Calu3 (cell line): ENCODE measurements at regions not wholly inside any gene's neighbourhood (a gene's known extent, or its start where the extent isn't known, plus 50 kb on each side); places are given as distances from the start of the nearest gene placed in this dataset.

ENCODE experiments used
- BruUV-seq: library from RNA; stranded (reverse); fragments of 400-500 nt; replicated peaks from 2 replicates; lab custom pipeline; 2021; lab: Mats Ljungman, UMichigan
- CTCF ChIA-PET: fragments of 300-600 bp; sonication (Branson Sonifier 250); formaldehyde crosslinking; loops from one replicate; lab custom pipeline; 2022; ENCODE audit warnings: antibody characterized with exemption; lab: Charles Lee
- DNase-seq: peaks from one replicate; pipeline ENCODE4 v3.0.0; 2022
- H3K27ac Mint-ChIP-seq: one replicate; pipeline ENCODE4 v1.8.0; 2022; ENCODE audit warnings: mixed read lengths; ENCODE audit not compliant: unreplicated experiment
- H3K27me3 Mint-ChIP-seq: one replicate; pipeline ENCODE4 v1.8.0; 2022; ENCODE audit warnings: mixed read lengths; ENCODE audit not compliant: unreplicated experiment
- H3K36me3 Mint-ChIP-seq: one replicate; pipeline ENCODE4 v1.8.0; 2022; ENCODE audit warnings: mild to moderate bottlenecking, moderate library complexity, mixed read lengths; ENCODE audit not compliant: insufficient read depth, unreplicated experiment
- H3K4me1 Mint-ChIP-seq: one replicate; pipeline ENCODE4 v1.8.0; 2022; ENCODE audit warnings: mild to moderate bottlenecking, low read depth, mixed read lengths; ENCODE audit not compliant: unreplicated experiment
- H3K4me3 Mint-ChIP-seq: one replicate; pipeline ENCODE4 v1.8.0; 2022; ENCODE audit warnings: mild to moderate bottlenecking, low read depth, moderate library complexity, mixed read lengths; ENCODE audit not compliant: unreplicated experiment
- H3K9me3 Mint-ChIP-seq: one replicate; pipeline ENCODE4 v1.8.0; 2022; ENCODE audit warnings: low read depth, mixed read lengths; ENCODE audit not compliant: unreplicated experiment
- CTCF ChIP-seq: fragments of 200-600 bp; IDR thresholded peaks from one replicate; pipeline ENCODE4 v1.8.0; 2022; ENCODE audit warnings: antibody characterized with exemption; ENCODE audit not compliant: unreplicated experiment
- intact Hi-C: fragments of 100-400 bp; cut with micrococcal nuclease; formaldehyde crosslinking; loops from one replicate; pipeline ENCODE4 v1.10.0; 2022; ENCODE audit not compliant: unreplicated experiment

- H3K27me3 Mint-ChIP-seq, result peaks cover 91% of the 10 kb centered on the region
- H3K27ac Mint-ChIP-seq, result no peak overlapping the region
- H3K4me1 Mint-ChIP-seq, result no peaks in the 10 kb centered on the region
- H3K9me3 Mint-ChIP-seq, result no peaks in the 10 kb centered on the region
- DNase-seq, result no peak
- BruUV-seq, result no TSS peak
- CTCF ChIA-PET, result no interaction called here
- intact Hi-C loops, result no loop called here
- no peak overlapping the region for H3K4me3 Mint-ChIP-seq
- TF ChIP-seq CTCF, result no peak
- no peaks in the 10 kb centered on the region for H3K36me3 Mint-ChIP-seq
Observed at GRCh38 chr1:18010945-18011344, 96.7 kb upstream of the IGSF21 start.

GRCh38 chr1:18011703-18012102, 95.9 kb upstream of the IGSF21 start:
- Mint-ChIP-seq H3K9me3 (no peaks in the 10 kb centered on the region), H3K36me3 (no peaks in the 10 kb centered on the region), H3K27me3 (peaks cover 91% of the 10 kb centered on the region), H3K4me1 (no peaks in the 10 kb centered on the region), H3K4me3 (no peak overlapping the region), H3K27ac (no peak overlapping the region)
- BruUV-seq, result no TSS peak
- no peak for TF ChIP-seq CTCF
- no peak for DNase-seq
- CTCF ChIA-PET, result no interaction called here
- intact Hi-C loops, result no loop called here

- no peaks in the 10 kb centered on the region for H3K4me1 Mint-ChIP-seq
- CTCF ChIA-PET, result no interaction called here
- no TSS peak for BruUV-seq
- no peak overlapping the region for H3K27ac Mint-ChIP-seq
- no peak for DNase-seq
- intact Hi-C loops, result no loop called here
- no peak for TF ChIP-seq CTCF
- H3K9me3 Mint-ChIP-seq, result no peaks in the 10 kb centered on the region
- no peak overlapping the region for H3K4me3 Mint-ChIP-seq
- H3K27me3 Mint-ChIP-seq, result peaks cover 91% of the 10 kb centered on the region
- no peaks in the 10 kb centered on the region for H3K36me3 Mint-ChIP-seq
Observed at GRCh38 chr1:18012686-18013085, 94.9 kb upstream of the IGSF21 start.

- DNase-seq, result no peak
- Mint-ChIP-seq H3K9me3 (no peaks in the 10 kb centered on the region), H3K27me3 (peaks cover 91% of the 10 kb centered on the region), H3K27ac (no peak overlapping the region), H3K4me1 (no peaks in the 10 kb centered on the region), H3K4me3 (no peak overlapping the region), H3K36me3 (no peaks in the 10 kb centered on the region)
- CTCF ChIA-PET, result no interaction called here
- intact Hi-C loops, result no loop called here
- no peak for TF ChIP-seq CTCF
- no TSS peak for BruUV-seq
Observed at GRCh38 chr1:18013216-18013615, 94.4 kb upstream of the IGSF21 start.
